Tibial nerve (tissue), 4 donors: ENCODE measurements at regions not wholly inside any gene's neighbourhood (a gene's known extent, or its start where the extent isn't known, plus 50 kb on each side); places are given as distances from the start of the nearest gene placed in this dataset.

Experiments used
- DNase-seq, 2 donors: peaks; one replicate each; pipeline ENCODE4 v3.0.0-alpha.2; 2019; ENCODE audit warnings: low spot score in 2 of 2
- H3K27ac ChIP-seq, 4 donors: fragments of 200-600 bp; sonication (generic) in 3 of 4; one replicate each; pipeline ENCODE4 v1.5.1; 2017 to 2019; ENCODE audit warnings: mild to moderate bottlenecking in 1 of 4
- H3K27me3 ChIP-seq, 2 donors: fragments of 200-600 bp; sonication (generic) in 1 of 2; one replicate each; pipeline versions ENCODE4 v1.5.1 to v1.6.0; 2017 to 2019
- H3K36me3 ChIP-seq, 3 donors: fragments of 200-600 bp; sonication (generic); one replicate each; pipeline ENCODE4 v1.5.1; 2018 to 2019
- H3K4me1 ChIP-seq, 4 donors: fragments of 200-600 bp; sonication (generic) in 3 of 4; one replicate each; pipeline ENCODE4 v1.5.1; 2017 to 2019
- H3K4me3 ChIP-seq, 4 donors: fragments of 200-600 bp; sonication (generic) in 3 of 4; one replicate each; pipeline ENCODE4 v1.5.1; 2017 to 2019; ENCODE audit warnings: mild to moderate bottlenecking in 1 of 4, moderate library complexity in 1 of 4
- H3K9me3 ChIP-seq, 4 donors: fragments of 200-600 bp; sonication (generic) in 3 of 4; one replicate each; pipeline ENCODE4 v1.5.1; 2017 to 2019
- CTCF ChIP-seq, 5 experiments: fragments of 200-600 bp in 3 of 5; fragments of 450-650 bp in 2 of 5; sonication (generic) in 3 of 5; IDR thresholded peaks; one replicate each; pipeline ENCODE4 v1.5.1; 2016 to 2019; ENCODE audit warnings: antibody characterized with exemption in 5 of 5, mild to moderate bottlenecking in 3 of 5, moderate library complexity in 2 of 5
- EP300 ChIP-seq, 2 donors: sonication (generic); formaldehyde crosslinking; IDR thresholded peaks; one replicate each; pipeline ENCODE4 v1.6.1; 2017; ENCODE audit warnings: antibody characterized with exemption in 2 of 2, mild to moderate bottlenecking in 1 of 2
- POLR2A ChIP-seq, 2 donors: fragments of 450-650 bp; IDR thresholded peaks; one replicate each; pipeline ENCODE4 v1.6.1; 2017; ENCODE audit warnings: antibody characterized with exemption in 2 of 2, mild to moderate bottlenecking in 2 of 2, moderate library complexity in 2 of 2
- WGBS, 2 donors: methylation state at CpG; one replicate each; pipeline ENCODE4 v1.1.5; 2018; 5-methylcytosine and 5-hydroxymethylcytosine counted together

- Histone ChIP-seq H3K4me1 (no peaks in the 10 kb centered on the region), H3K36me3 (no peaks in the 10 kb centered on the region)
- 73 to 74% methylated on average over 1 of the region's 1 CpG for WGBS, 2 donors
Measured at GRCh38 chr2:207449642-207450165, 80.1 kb upstream of the CREB1 start.

GRCh38 chr2:207450186-207450585 is 79.6 kb upstream of the CREB1 start:
- no peaks in the 10 kb centered on the region for H3K36me3 ChIP-seq
- no peaks in the 10 kb centered on the region for H3K9me3 ChIP-seq
- TF ChIP-seq EP300 (IDR thresholded peaks at IDR 0.05) = no peak
- TF ChIP-seq CTCF (IDR thresholded peaks at IDR 0.05) = no peak
- no peak for TF ChIP-seq POLR2A (IDR thresholded peaks at IDR 0.05)
- WGBS, 2 donors = 26 to 37% methylated on average over 1 of the region's 1 CpG
- H3K27me3 ChIP-seq = no peaks in the 10 kb centered on the region
- H3K4me3 ChIP-seq = no peak overlapping the region
- no peak overlapping the region for H3K27ac ChIP-seq
- H3K4me1 ChIP-seq = no peaks in the 10 kb centered on the region
- no peak for DNase-seq

More at GRCh38 chr2:207449642-207450165, 80.1 kb upstream of the CREB1 start:
- Histone ChIP-seq H3K4me3 (no peak overlapping the region), H3K27ac (no peak overlapping the region), H3K9me3 (no peaks in the 10 kb centered on the region), H3K27me3 (no peaks in the 10 kb centered on the region)
- no peak for DNase-seq
- TF ChIP-seq POLR2A (IDR thresholded peaks at IDR 0.05) (no peak), EP300 (IDR thresholded peaks at IDR 0.05) (no peak), CTCF (IDR thresholded peaks at IDR 0.05) (no peak)

GRCh38 chr2:207458582-207458981 is 71.2 kb upstream of the CREB1 start:
- no peaks in the 10 kb centered on the region for H3K27me3 ChIP-seq
- no peaks in the 10 kb centered on the region for H3K9me3 ChIP-seq
- H3K4me1 ChIP-seq = no peaks in the 10 kb centered on the region
- no peak overlapping the region for H3K4me3 ChIP-seq
- TF ChIP-seq CTCF (IDR thresholded peaks at IDR 0.05) = no peak
- no peak for TF ChIP-seq EP300 (IDR thresholded peaks at IDR 0.05)
- TF ChIP-seq POLR2A (IDR thresholded peaks at IDR 0.05) = no peak
- DNase-seq = no peak
- WGBS, 2 donors = 88 to 91% methylated on average over 5 of the region's 5 CpGs
- no peaks in the 10 kb centered on the region for H3K36me3 ChIP-seq
- H3K27ac ChIP-seq = no peak overlapping the region

- Histone ChIP-seq H3K36me3 (no peaks in the 10 kb centered on the region), H3K27me3 (no peaks in the 10 kb centered on the region), H3K27ac (no peak overlapping the region), H3K9me3 (no peaks in the 10 kb centered on the region), H3K4me1 (no peaks in the 10 kb centered on the region), H3K4me3 (no peak overlapping the region)
- WGBS, 2 donors = 70 to 72% methylated on average over 7 of the region's 7 CpGs
- no peak for TF ChIP-seq POLR2A (IDR thresholded peaks at IDR 0.05)
- no peak for TF ChIP-seq EP300 (IDR thresholded peaks at IDR 0.05)
- TF ChIP-seq CTCF (IDR thresholded peaks at IDR 0.05) = no peak
- no peak for DNase-seq
Measured at GRCh38 chr2:207459990-207460757, 69.6 kb upstream of the CREB1 start.

DNA sequence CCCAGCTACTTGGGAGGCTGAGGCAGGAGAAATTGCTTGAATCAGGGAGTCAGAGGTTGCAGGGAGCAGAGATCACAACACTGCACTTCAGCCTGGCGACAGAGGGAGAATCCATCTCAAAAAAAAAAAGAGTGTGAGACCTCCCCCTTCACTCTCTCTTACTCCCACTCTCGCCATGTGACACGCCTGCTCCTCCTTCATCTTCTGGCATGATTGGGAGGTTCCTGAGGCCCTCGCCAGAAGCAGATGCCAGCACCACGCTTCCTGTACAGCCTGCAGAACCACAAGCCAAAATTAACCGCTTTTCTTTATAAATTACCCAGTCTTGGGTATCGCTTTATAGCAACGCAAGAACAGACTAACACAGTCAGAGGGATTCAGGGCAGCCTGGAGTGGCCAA is 66.3 kb upstream of the CREB1 start:
- TF ChIP-seq EP300 (IDR thresholded peaks at IDR 0.05) = no peak
- no peak for TF ChIP-seq POLR2A (IDR thresholded peaks at IDR 0.05)
- no peak for TF ChIP-seq CTCF (IDR thresholded peaks at IDR 0.05)
- no peaks in the 10 kb centered on the region for H3K27me3 ChIP-seq
- no peaks in the 10 kb centered on the region for H3K36me3 ChIP-seq
- H3K27ac ChIP-seq = no peak overlapping the region
- WGBS, 2 donors = 87 to 92% methylated on average over 8 of the region's 8 CpGs
- no peaks in the 10 kb centered on the region for H3K4me1 ChIP-seq
- no peaks in the 10 kb centered on the region for H3K9me3 ChIP-seq
- H3K4me3 ChIP-seq = no peak overlapping the region
- DNase-seq = no peak
